Fibroblast of the aortic adventitia (primary cell): ENCODE measurements at regions not wholly inside any gene's neighbourhood (a gene's known extent, or its start where the extent isn't known, plus 50 kb on each side); places are given as distances from the start of the nearest gene placed in this dataset.

ENCODE experiments used
- DNase-seq: peaks from one replicate; pipeline ENCODE4 v3.0.0-alpha.2; 2010; ENCODE audit warnings: low read depth
- H3K4me3 ChIP-seq: 2 replicates; pipeline ENCODE4 v1.5.1; 2011; ENCODE audit warnings: low read depth, mild to moderate bottlenecking, control low read depth, low read length, moderate library complexity
- CTCF ChIP-seq: IDR thresholded peaks from 2 replicates; pipeline ENCODE4 v1.5.1; 2011; ENCODE audit warnings: mild to moderate bottlenecking, low read length, control low read depth, inconsistent platforms; ENCODE audit not compliant: insufficient read depth

- TF ChIP-seq CTCF = no peak
- no peak for DNase-seq
- H3K4me3 ChIP-seq = no peak overlapping the region
These were observed 140.3 kb upstream of the MCHR2 start for GRCh38 chr6:100134297-100134696.

GRCh38 chr6:100132005-100132404 lies 138.0 kb upstream of the MCHR2 start:
- no peak overlapping the region for H3K4me3 ChIP-seq
- no peak for DNase-seq
- no peak for TF ChIP-seq CTCF

- TF ChIP-seq CTCF = no peak
- H3K4me3 ChIP-seq = no peak overlapping the region
- no peak for DNase-seq
These were observed 136.6 kb upstream of the MCHR2 start for GRCh38 chr6:100130630-100131029.

- H3K4me3 ChIP-seq = no peak overlapping the region
- no peak for TF ChIP-seq CTCF
- no peak for DNase-seq
These were observed 132.9 kb upstream of the MCHR2 start for GRCh38 chr6:100126790-100127484.

- DNase-seq = no peak
- TF ChIP-seq CTCF = no peak
- no peak overlapping the region for H3K4me3 ChIP-seq
These were observed 128.0 kb upstream of the MCHR2 start for GRCh38 chr6:100121854-100122609.

- DNase-seq = no peak
- no peak for TF ChIP-seq CTCF
- H3K4me3 ChIP-seq = no peak overlapping the region
These were observed 125.2 kb upstream of the MCHR2 start for GRCh38 chr6:100119261-100119660.
